H1 (cell line): ENCODE measurements at regions not wholly inside any gene's neighbourhood (a gene's known extent, or its start where the extent isn't known, plus 50 kb on each side); places are given as distances from the start of the nearest gene placed in this dataset.

Source experiments
- CTCF ChIA-PET: fragments of 300-600 bp; sonication (Branson Sonifier 250); formaldehyde crosslinking; loops from one replicate; lab custom pipeline; 2021; ENCODE audit not compliant: partially characterized antibody; lab: Charles Lee
- POLR2A ChIA-PET: fragments of 300-600 bp; sonication (Branson Sonifier 250); formaldehyde crosslinking; loops from one replicate; lab custom pipeline; 2021; ENCODE audit warnings: inconsistent platforms; ENCODE audit not compliant: partially characterized antibody; lab: Charles Lee
- DNase-seq, 2 experiments: peaks; one replicate each; pipeline versions ENCODE4 v3.0.0 to v3.0.0-alpha.2; 2010 to 2022; ENCODE audit warnings: low spot score in 2 of 2, low read depth in 1 of 2, mixed read lengths in 1 of 2
- FAIRE-seq: peaks from 2 replicates; lab custom pipeline; 2011; peaks lifted over from hg19 to GRCh38; lab: Jason Lieb, UNC
- H2AFZ ChIP-seq: 2 replicates; pipeline ENCODE4 v1.8.1; 2012; ENCODE audit warnings: low read length, inconsistent platforms
- H2AK5ac ChIP-seq: 2 replicates; pipeline ENCODE4 v1.6.1; 2013; ENCODE audit warnings: low read depth, low read length
- H2BK120ac ChIP-seq: replicated peaks from 2 replicates; pipeline ENCODE3; 2013; ENCODE audit warnings: low read depth, low read length, inconsistent platforms
- H2BK12ac ChIP-seq: 2 replicates; pipeline ENCODE4 v1.6.1; 2013; ENCODE audit warnings: low read depth, low read length
- H2BK15ac ChIP-seq: 2 replicates; pipeline ENCODE4 v1.6.1; 2013; ENCODE audit warnings: low read length
- H2BK20ac ChIP-seq: 2 replicates; pipeline ENCODE4 v1.6.1; 2013; ENCODE audit warnings: low read length
- H2BK5ac ChIP-seq: 2 replicates; pipeline ENCODE4 v1.6.1; 2013; ENCODE audit warnings: low read depth, low read length
- H3K14ac ChIP-seq: 2 replicates; pipeline ENCODE4 v1.6.1; 2013; ENCODE audit warnings: inconsistent platforms; ENCODE audit not compliant: insufficient read length
- H3K18ac ChIP-seq: 2 replicates; pipeline ENCODE4 v1.6.1; 2013; ENCODE audit warnings: low read length; ENCODE audit errors: extremely low read depth
- H3K23ac ChIP-seq: 2 replicates; pipeline ENCODE4 v1.6.1; 2013; ENCODE audit warnings: inconsistent platforms; ENCODE audit not compliant: insufficient read length
- H3K23me2 ChIP-seq: 2 replicates; pipeline ENCODE4 v1.6.1; 2013; ENCODE audit warnings: low read depth, low read length
- H3K27ac ChIP-seq: 2 replicates; pipeline ENCODE4 v1.6.1; 2011; ENCODE audit warnings: low read depth, low read length, inconsistent platforms
- H3K27me3 ChIP-seq, 4 experiments: replicated peaks in 1 of 4; 1 replicate in 1 of 4; 2 replicates in 3 of 4; pipeline versions ENCODE4 v1.6.1 to v1.8.1; 2011 to 2013; ENCODE audit warnings: low read length in 3 of 4, mild to moderate bottlenecking in 3 of 4, inconsistent platforms in 2 of 4, mixed read lengths in 2 of 4, moderate library complexity in 1 of 4; ENCODE audit not compliant: control insufficient read depth in 3 of 4, insufficient read depth in 3 of 4; ENCODE audit errors: extremely low read depth in 1 of 4
- H3K36me3 ChIP-seq, 4 experiments: 2 replicates each; pipeline versions ENCODE4 v1.6.1 to v1.8.1; 2011 to 2013; ENCODE audit warnings: mild to moderate bottlenecking in 4 of 4, low read length in 3 of 4, moderate library complexity in 2 of 4, control low read depth in 1 of 4, inconsistent platforms in 1 of 4; ENCODE audit not compliant: insufficient read depth in 4 of 4, control insufficient read depth in 2 of 4
- H3K4ac ChIP-seq: replicated peaks from 2 replicates; pipeline ENCODE3; 2013; ENCODE audit warnings: low read length, low read depth, mixed read lengths, inconsistent platforms; ENCODE audit not compliant: insufficient read length
- H3K4me1 ChIP-seq, 4 experiments: replicated peaks in 1 of 4; 1 replicate in 1 of 4; 2 replicates in 3 of 4; pipeline versions ENCODE4 v1.6.1 to v1.8.1; 2011 to 2013; ENCODE audit warnings: low read length in 3 of 4, inconsistent platforms in 2 of 4, mixed read lengths in 1 of 4; ENCODE audit not compliant: insufficient read depth in 4 of 4, control insufficient read depth in 3 of 4
- H3K4me2 ChIP-seq, 2 experiments: 2 replicates each; pipeline versions ENCODE4 v1.6.1 to v1.8.1; 2011 to 2013; ENCODE audit warnings: low read depth in 2 of 2, low read length in 2 of 2, control low read depth in 1 of 2, inconsistent platforms in 1 of 2, mild to moderate bottlenecking in 1 of 2; ENCODE audit not compliant: insufficient read depth in 1 of 2
- H3K4me3 ChIP-seq, 4 experiments: fragments of 200-600, 300-600 bp in 1 of 4; sonication (generic), shearing (Covaris generic), sonication (Bioruptor Twin) in 1 of 4; 2 replicates each; pipeline versions ENCODE4 v1.5.1 to v1.8.1; 2011 to 2016; ENCODE audit warnings: low read length in 4 of 4, low read depth in 3 of 4, control low read depth in 2 of 4, inconsistent platforms in 2 of 4, mild to moderate bottlenecking in 2 of 4, mixed read lengths in 1 of 4, moderate library complexity in 1 of 4; ENCODE audit not compliant: insufficient read depth in 2 of 4; ENCODE audit errors: extremely low read depth in 1 of 4
- H3K56ac ChIP-seq: replicated peaks from 2 replicates; pipeline ENCODE3; 2013; ENCODE audit warnings: low read depth, mild to moderate bottlenecking, mixed read lengths, low read length, inconsistent platforms; ENCODE audit not compliant: insufficient read length
- H3K79me1 ChIP-seq: 2 replicates; pipeline ENCODE4 v1.6.1; 2013; ENCODE audit warnings: low read depth, low read length, control low read depth
- H3K79me2 ChIP-seq, 2 experiments: 2 replicates each; pipeline versions ENCODE4 v1.6.1 to v1.8.1; 2012 to 2013; ENCODE audit warnings: low read length in 2 of 2, mild to moderate bottlenecking in 2 of 2, inconsistent platforms in 1 of 2; ENCODE audit not compliant: insufficient read depth in 2 of 2, control insufficient read depth in 1 of 2
- H3K9ac ChIP-seq, 4 experiments: replicated peaks in 1 of 4; 1 replicate in 1 of 4; 2 replicates in 3 of 4; pipeline versions ENCODE4 v1.6.1 to v1.8.1; 2011 to 2013; ENCODE audit warnings: low read depth in 3 of 4, low read length in 3 of 4, control low read depth in 2 of 4, mild to moderate bottlenecking in 2 of 4, moderate library complexity in 2 of 4, inconsistent platforms in 1 of 4; ENCODE audit errors: extremely low read depth in 1 of 4
- H3K9me3 ChIP-seq, 2 experiments: 2 replicates each; pipeline versions ENCODE4 v1.6.1 to v1.8.1; 2012 to 2013; ENCODE audit warnings: mild to moderate bottlenecking in 2 of 2, moderate library complexity in 2 of 2, control low read depth in 1 of 2, inconsistent platforms in 1 of 2, low read depth in 1 of 2, low read length in 1 of 2, mixed read lengths in 1 of 2; ENCODE audit not compliant: insufficient read depth in 2 of 2
- H4K20me1 ChIP-seq, 2 experiments: replicated peaks in 1 of 2; 2 replicates each; pipeline versions ENCODE3 to v1.8.1; 2011 to 2013; ENCODE audit warnings: inconsistent platforms in 2 of 2, low read length in 2 of 2, mild to moderate bottlenecking in 1 of 2; ENCODE audit not compliant: insufficient read depth in 2 of 2, control insufficient read depth in 1 of 2
- H4K5ac ChIP-seq: 2 replicates; pipeline ENCODE4 v1.6.1; 2013; ENCODE audit warnings: low read length, low read depth, mixed read lengths, inconsistent platforms; ENCODE audit not compliant: insufficient read length
- H4K8ac ChIP-seq: 2 replicates; pipeline ENCODE4 v1.8.0; 2013; ENCODE audit warnings: mild to moderate bottlenecking, moderate library complexity, low read length, inconsistent platforms; ENCODE audit not compliant: insufficient read depth; ENCODE audit errors: extremely low read depth
- H4K91ac ChIP-seq: replicated peaks from 2 replicates; pipeline ENCODE3; 2013; ENCODE audit warnings: low read length, mixed read lengths, inconsistent platforms; ENCODE audit not compliant: insufficient read length
- ATF2 ChIP-seq: IDR thresholded peaks from 2 replicates; pipeline ENCODE4 v1.6.1; 2012; ENCODE audit warnings: low read length, inconsistent platforms
- ATF3 ChIP-seq: IDR thresholded peaks from 2 replicates; pipeline ENCODE4 v1.6.1; 2011; ENCODE audit warnings: low read depth, mild to moderate bottlenecking, low read length; ENCODE audit not compliant: insufficient read depth
- BCL11A ChIP-seq, 2 experiments: IDR thresholded peaks; one replicate each; pipeline ENCODE4 v1.6.1; 2011; ENCODE audit warnings: low read depth in 2 of 2, low read length in 2 of 2, mild to moderate bottlenecking in 2 of 2
- CBX5 ChIP-seq: fragments of 300-800, 300-1000 bp; sonication (generic); IDR thresholded peaks from 2 replicates; pipeline ENCODE4 v1.7.1; 2016; ENCODE audit warnings: antibody characterized with exemption, low read length, low read depth
- EP300 ChIP-seq, 2 experiments: IDR thresholded peaks; 1 replicate in 1 of 2; 2 replicates in 1 of 2; pipeline ENCODE4 v1.6.1; 2011 to 2012; ENCODE audit warnings: low read depth in 2 of 2, low read length in 2 of 2, mild to moderate bottlenecking in 2 of 2, borderline replicate concordance in 1 of 2, inconsistent platforms in 1 of 2, moderate library complexity in 1 of 2
- PHF8 ChIP-seq: fragments of 200-600 bp; sonication (generic); conservative IDR thresholded peaks from 2 replicates; pipeline ENCODE4 v1.7.1; 2012; ENCODE audit warnings: low read depth, mild to moderate bottlenecking, inconsistent platforms, low read length, moderate library complexity
- RNF2 ChIP-seq: fragments of 200-900, 300-1000 bp; sonication (generic); IDR thresholded peaks from 2 replicates; pipeline ENCODE4 v1.7.1; 2016; ENCODE audit warnings: borderline replicate concordance, low read depth, mild to moderate bottlenecking, antibody characterized with exemption, low read length; ENCODE audit not compliant: poor library complexity, severe bottlenecking; ENCODE audit errors: missing control alignments
- SIRT6 ChIP-seq: IDR thresholded peaks from one replicate; pipeline ENCODE4 v1.7.1; 2012; ENCODE audit warnings: low read length, inconsistent platforms
- TAF1 ChIP-seq: IDR thresholded peaks from 2 replicates; pipeline ENCODE4 v1.6.1; 2011; ENCODE audit warnings: mild to moderate bottlenecking, low read depth, low read length
- TAF7 ChIP-seq: optimal IDR thresholded peaks from 2 replicates; pipeline ENCODE3; 2011; ENCODE audit warnings: low read depth, mild to moderate bottlenecking, inconsistent platforms, low read length, moderate library complexity, borderline replicate concordance
- WGBS, 2 experiments: shearing (Covaris generic) in 1 of 2; methylation state at CpG; one replicate each; pipeline versions ENCODE4 v1.1.6 to v1.1.7; 2013 to 2015; ENCODE audit warnings: low lambda C conversion rate in 2 of 2, mixed read lengths in 2 of 2, inconsistent platforms in 1 of 2, low coverage in 1 of 2, missing lambda C conversion rate in 1 of 2; ENCODE audit not compliant: insufficient replicate concordance in 2 of 2, insufficient coverage in 1 of 2, insufficient read length in 1 of 2; ENCODE audit errors: extremely low coverage in 1 of 2, missing lambda C conversion rate in 1 of 2; 5-methylcytosine and 5-hydroxymethylcytosine counted together

- Histone ChIP-seq H2AK5ac (no peak overlapping the region), H4K20me1 (no peaks in the 10 kb centered on the region), H3K79me1 (no peaks in the 10 kb centered on the region), H2BK12ac (no peak overlapping the region), H3K23me2 (no peaks in the 10 kb centered on the region), H3K4me3 (no peak overlapping the region), H2BK5ac (no peak overlapping the region), H2AFZ (no peak overlapping the region), H3K79me2 (no peaks in the 10 kb centered on the region), H3K27ac (no peak overlapping the region), H3K4me2 (no peak overlapping the region), H2BK15ac (no peak overlapping the region), H3K9me3 (no peaks in the 10 kb centered on the region), H2BK20ac (no peak overlapping the region), H2BK120ac (no peak overlapping the region), H3K4me1 (no peaks in the 10 kb centered on the region), H3K36me3 (no peaks in the 10 kb centered on the region), H3K18ac (no peak overlapping the region), H3K23ac (no peak overlapping the region), H3K4ac (no peak overlapping the region), H4K5ac (no peak overlapping the region), H3K27me3 (no peaks in the 10 kb centered on the region), H3K9ac (no peak overlapping the region), H3K56ac (no peak overlapping the region), H4K91ac (no peak overlapping the region), H3K14ac (no peak overlapping the region), H4K8ac (no peak overlapping the region)
- POLR2A ChIA-PET: no interaction called here
- 91% methylated on average over 1 of the region's 1 CpG; no CpG with 5 or more reads in 1 of the 2 experiments for WGBS, 2 experiments
- no peak for FAIRE-seq
- no peak for DNase-seq
- CTCF ChIA-PET: no interaction called here
- TF ChIP-seq ATF3 (no peak), TAF7 (no peak), ATF2 (no peak), EP300 (IDR thresholded peaks at IDR 0.05; ENCODE audit: borderline replicate concordance in 1 of 2, low read depth in 2 of 2, low read length in 2 of 2) (no peak), BCL11A (IDR thresholded peaks at IDR 0.05; ENCODE audit: low read depth in 2 of 2, low read length in 2 of 2) (no peak), PHF8 (no peak), SIRT6 (no peak), TAF1 (no peak), RNF2 (no peak), CBX5 (no peak)
Measured at GRCh38 chr3:109874896-109875708, 537.8 kb upstream of the DPPA4 start.
